CD4-positive, alpha-beta T cell treated with Interleukin-1 beta for 1 hour (primary cell): ENCODE measurements at regions not wholly inside any gene's neighbourhood (a gene's known extent, or its start where the extent isn't known, plus 50 kb on each side); places are given as distances from the start of the nearest gene placed in this dataset.

Experiments used
- DNase-seq, 2 donors: peaks; one replicate each; pipeline ENCODE4 v3.0.0-alpha.2; 2020 to 2022

- no peak for DNase-seq
These were observed 260.8 kb upstream of the TSHZ3 start for GRCh38 chr19:31610018-31610417.

- no peak for DNase-seq
These were observed 262.0 kb upstream of the TSHZ3 start for GRCh38 chr19:31611046-31611877.

- DNase-seq: no peak
These were observed 263.6 kb upstream of the TSHZ3 start for GRCh38 chr19:31612873-31613272.

- no peak for DNase-seq
These were observed 264.5 kb upstream of the TSHZ3 start for GRCh38 chr19:31613683-31614219.

- DNase-seq: no peak
These were observed 266.8 kb upstream of the TSHZ3 start for GRCh38 chr19:31616031-31616430.

GRCh38 chr19:31617010-31617585, 267.9 kb upstream of the TSHZ3 start:
- no peak for DNase-seq

GRCh38 chr19:31625056-31625455, 275.8 kb upstream of the TSHZ3 start:
- no peak for DNase-seq

- DNase-seq: no peak
These were observed 276.3 kb upstream of the TSHZ3 start for GRCh38 chr19:31625575-31625974.

GRCh38 chr19:31626941-31627340, 277.7 kb upstream of the TSHZ3 start:
- DNase-seq: no peak

- no peak for DNase-seq
These were observed 278.6 kb upstream of the TSHZ3 start for GRCh38 chr19:31627620-31628365.

- DNase-seq: no peak
These were observed 280.5 kb upstream of the TSHZ3 start for GRCh38 chr19:31629579-31630363.

- no peak for DNase-seq
These were observed 283.8 kb upstream of the TSHZ3 start for GRCh38 chr19:31633014-31633413.

GRCh38 chr19:31639306-31639705, 290.1 kb upstream of the TSHZ3 start:
- no peak for DNase-seq

- DNase-seq: no peak
These were observed 292.4 kb upstream of the TSHZ3 start for GRCh38 chr19:31641591-31641990.

GRCh38 chr19:31648347-31648746, 299.1 kb upstream of the TSHZ3 start:
- DNase-seq: no peak

GRCh38 chr19:31656507-31656906, 307.3 kb upstream of the TSHZ3 start:
- no peak for DNase-seq

GRCh38 chr19:31658993-31659896, 310.0 kb upstream of the TSHZ3 start:
- DNase-seq: no peak

- no peak for DNase-seq
These were observed 310.6 kb upstream of the TSHZ3 start for GRCh38 chr19:31659897-31660210.

GRCh38 chr19:31664096-31664495, 314.9 kb upstream of the TSHZ3 start:
- no peak for DNase-seq

- no peak for DNase-seq
These were observed 315.8 kb upstream of the TSHZ3 start for GRCh38 chr19:31664997-31665396.

GRCh38 chr19:31666126-31666525, 316.9 kb upstream of the TSHZ3 start:
- no peak for DNase-seq

GRCh38 chr19:31667106-31667505, 317.9 kb upstream of the TSHZ3 start:
- no peak for DNase-seq
